Stimulated activated CD4-positive, alpha-beta T cell treated with anti-CD3 and anti-CD28 coated beads, TNF-alpha, amount 100 ng/mL, for 48 hours (primary cell): ENCODE measurements at regions not wholly inside any gene's neighbourhood (a gene's known extent, or its start where the extent isn't known, plus 50 kb on each side); places are given as distances from the start of the nearest gene placed in this dataset.
A peak's percentile ranks its signal among the peaks of the same experiment; 100 is the strongest.
"Not testable (repeated sequence)": the region's sequence is repeated elsewhere in the genome, so short reads cannot be mapped to it uniquely, and the experiment has no call there.

Experiments used
- DNase-seq, 3 donors: peaks; one replicate each; pipeline ENCODE4 v3.0.0-alpha.2; 2020; ENCODE audit warnings: low read depth in 3 of 3

- DNase-seq, result peak in 1 of 3 donors; percentile 13
Measured at GRCh38 chr18:14189858-14190257, 57.6 kb upstream of the ZNF519 start.

- not testable (repeated sequence) for DNase-seq
Measured at GRCh38 chr18:14188751-14189406, 56.6 kb upstream of the ZNF519 start.
